ENCODE measurements at regions not wholly inside any gene's neighbourhood (a gene's known extent, or its start where the extent isn't known, plus 50 kb on each side); places are given as distances from the start of the nearest gene placed in this dataset.

GRCh38 chr3:59499000-59499399 lies 449.2 kb upstream of the CFAP20DC start:
- TF ChIP-seq POLR2A (IDR thresholded peaks at IDR 0.05) (no peak), CTCF (IDR thresholded peaks at IDR 0.05) (no peak)
